ENCODE measurements at regions not wholly inside any gene's neighbourhood (a gene's known extent, or its start where the extent isn't known, plus 50 kb on each side); places are given as distances from the start of the nearest gene placed in this dataset.

DNA sequence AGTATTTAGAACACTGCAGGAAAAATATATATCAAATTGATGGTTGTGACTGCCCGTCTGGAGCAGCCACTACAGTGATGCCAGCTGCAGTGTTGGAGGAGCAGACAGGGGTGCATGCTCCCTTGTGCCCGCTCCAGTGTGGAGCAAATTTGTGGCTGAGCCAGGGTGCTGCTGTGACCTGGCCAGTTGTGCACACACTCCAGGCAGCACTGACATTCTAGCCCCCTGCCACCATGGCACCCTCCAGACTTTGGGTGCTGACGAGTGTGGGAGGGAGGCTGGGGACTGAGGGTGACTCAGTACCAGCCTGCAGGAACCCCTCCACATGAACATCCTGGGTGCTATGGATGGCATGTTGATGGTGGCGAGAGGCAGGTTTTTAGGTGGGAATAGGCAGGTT lies 160.0 kb upstream of the PCDH15 start:
- no peak for ATAC-seq (ENCODE audit: insufficient number of reproducible peaks, low FRiP score, low read depth)
- H3K4me1 ChIP-seq (ENCODE audit: control insufficient read depth in 1 of 2, low read depth in 2 of 2) = peaks cover 0 to 6% of the 10 kb centered on the region in 2 donors

DNA sequence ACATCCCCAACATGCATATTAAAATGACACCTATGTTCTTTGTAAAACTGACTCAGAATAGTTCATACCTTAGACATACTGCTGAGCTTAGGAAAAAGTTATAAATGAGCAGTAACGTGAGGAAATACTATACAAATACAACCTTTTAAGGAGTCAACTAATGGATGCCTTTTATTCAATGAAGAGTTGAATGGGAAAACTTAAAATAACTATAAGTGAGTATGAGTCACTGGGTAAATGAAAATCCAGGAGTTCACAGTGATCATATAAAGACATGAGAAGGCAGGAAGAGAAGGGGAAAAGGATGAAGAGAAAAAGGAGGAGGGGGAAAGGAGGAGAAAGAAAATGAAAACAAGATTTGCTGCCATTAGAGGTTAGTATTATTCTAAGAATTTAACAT lies 157.8 kb upstream of the PCDH15 start:
- Histone ChIP-seq H3K4me1 (ENCODE audit: control insufficient read depth in 1 of 2, low read depth in 2 of 2) (no peaks in the 10 kb centered on the region), H3K36me3 (no peaks in the 10 kb centered on the region), H3K27me3 (replicated peaks; ENCODE audit: insufficient read depth) (no peaks in the 10 kb centered on the region), H3K9me3 (no peaks in the 10 kb centered on the region), H3K27ac (no peak overlapping the region), H3K4me3 (no peak overlapping the region)
- TF ChIP-seq, protein P1, sequence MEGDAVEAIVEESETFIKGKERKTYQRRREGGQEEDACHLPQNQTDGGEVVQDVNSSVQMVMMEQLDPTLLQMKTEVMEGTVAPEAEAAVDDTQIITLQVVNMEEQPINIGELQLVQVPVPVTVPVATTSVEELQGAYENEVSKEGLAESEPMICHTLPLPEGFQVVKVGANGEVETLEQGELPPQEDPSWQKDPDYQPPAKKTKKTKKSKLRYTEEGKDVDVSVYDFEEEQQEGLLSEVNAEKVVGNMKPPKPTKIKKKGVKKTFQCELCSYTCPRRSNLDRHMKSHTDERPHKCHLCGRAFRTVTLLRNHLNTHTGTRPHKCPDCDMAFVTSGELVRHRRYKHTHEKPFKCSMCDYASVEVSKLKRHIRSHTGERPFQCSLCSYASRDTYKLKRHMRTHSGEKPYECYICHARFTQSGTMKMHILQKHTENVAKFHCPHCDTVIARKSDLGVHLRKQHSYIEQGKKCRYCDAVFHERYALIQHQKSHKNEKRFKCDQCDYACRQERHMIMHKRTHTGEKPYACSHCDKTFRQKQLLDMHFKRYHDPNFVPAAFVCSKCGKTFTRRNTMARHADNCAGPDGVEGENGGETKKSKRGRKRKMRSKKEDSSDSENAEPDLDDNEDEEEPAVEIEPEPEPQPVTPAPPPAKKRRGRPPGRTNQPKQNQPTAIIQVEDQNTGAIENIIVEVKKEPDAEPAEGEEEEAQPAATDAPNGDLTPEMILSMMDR (IDR thresholded peaks at IDR 0.05) = no peak
- DNase-seq (ENCODE audit: low spot score) (no peak), ATAC-seq (ENCODE audit: insufficient number of reproducible peaks, low FRiP score, low read depth) (no peak)

More for the DNA sequence above, 160.0 kb upstream of the PCDH15 start:
- Histone ChIP-seq H3K36me3 (no peaks in the 10 kb centered on the region), H3K27ac (no peak overlapping the region), H3K4me3 (no peak overlapping the region), H3K9me3 (no peaks in the 10 kb centered on the region), H3K27me3 (replicated peaks; ENCODE audit: insufficient read depth) (no peaks in the 10 kb centered on the region)
- TF ChIP-seq, protein P1 (IDR thresholded peaks at IDR 0.05) = no peak
- no peak for DNase-seq (ENCODE audit: low spot score)

DNA sequence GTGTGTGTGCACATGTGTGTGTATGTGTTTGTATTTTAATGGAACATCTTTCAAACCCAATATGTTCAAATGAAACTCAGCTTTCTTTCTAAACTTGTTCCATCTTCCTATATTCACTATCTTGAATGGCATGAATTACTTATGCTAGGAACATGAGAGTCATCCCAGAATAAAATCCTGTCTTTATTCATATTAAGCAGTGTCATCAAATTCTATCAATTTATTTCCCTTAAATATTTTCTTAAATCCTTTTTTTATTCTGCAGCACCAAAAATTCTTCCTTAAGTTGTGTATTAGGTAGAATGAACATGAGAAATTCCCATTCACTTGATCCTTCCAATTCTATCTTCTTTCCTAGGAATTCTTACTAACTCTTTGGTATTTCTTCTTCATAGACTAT lies 146.6 kb upstream of the PCDH15 start:
- H3K36me3 ChIP-seq = no peaks in the 10 kb centered on the region
- no peak for ATAC-seq (ENCODE audit: insufficient number of reproducible peaks, low FRiP score, low read depth)
- DNase-seq (ENCODE audit: low spot score) = no peak
- TF ChIP-seq, protein P1 (IDR thresholded peaks at IDR 0.05) = no peak
- H3K27ac ChIP-seq = no peak overlapping the region
- no peaks in the 10 kb centered on the region for H3K27me3 ChIP-seq (replicated peaks; ENCODE audit: insufficient read depth)
- H3K4me3 ChIP-seq = no peak overlapping the region
- no peaks in the 10 kb centered on the region for H3K4me1 ChIP-seq (ENCODE audit: control insufficient read depth in 1 of 2, low read depth in 2 of 2)
- H3K9me3 ChIP-seq = no peaks in the 10 kb centered on the region

DNA sequence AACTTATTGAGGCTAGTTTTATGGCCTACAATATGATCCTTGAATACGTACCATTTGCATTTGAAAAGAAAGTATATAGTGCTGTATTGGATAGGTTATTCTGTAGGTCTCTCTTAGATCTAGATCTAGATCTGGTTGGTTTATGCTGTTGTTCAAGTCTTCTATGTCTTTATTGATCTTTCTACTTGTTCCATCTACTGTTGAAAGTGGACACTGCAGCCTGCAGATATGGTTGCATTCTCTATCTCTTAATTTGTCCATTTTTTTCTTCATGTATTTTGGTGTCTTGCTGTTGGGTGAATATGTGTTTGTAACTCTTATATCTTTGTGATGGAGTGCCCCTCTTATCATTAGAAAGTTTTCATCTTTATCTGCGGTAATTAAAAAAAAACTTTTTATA lies 139.4 kb upstream of the PCDH15 start:
- no peak overlapping the region for H3K27ac ChIP-seq
- H3K36me3 ChIP-seq = no peaks in the 10 kb centered on the region
- no peaks in the 10 kb centered on the region for H3K9me3 ChIP-seq
- DNase-seq (ENCODE audit: low spot score) = no peak
- TF ChIP-seq, protein P1 (IDR thresholded peaks at IDR 0.05) = no peak
- H3K4me3 ChIP-seq = no peak overlapping the region
- H3K4me1 ChIP-seq (ENCODE audit: control insufficient read depth in 1 of 2, low read depth in 2 of 2) = no peaks in the 10 kb centered on the region
- H3K27me3 ChIP-seq (replicated peaks; ENCODE audit: insufficient read depth) = no peaks in the 10 kb centered on the region
- no peak for ATAC-seq (ENCODE audit: insufficient number of reproducible peaks, low FRiP score, low read depth)

DNA sequence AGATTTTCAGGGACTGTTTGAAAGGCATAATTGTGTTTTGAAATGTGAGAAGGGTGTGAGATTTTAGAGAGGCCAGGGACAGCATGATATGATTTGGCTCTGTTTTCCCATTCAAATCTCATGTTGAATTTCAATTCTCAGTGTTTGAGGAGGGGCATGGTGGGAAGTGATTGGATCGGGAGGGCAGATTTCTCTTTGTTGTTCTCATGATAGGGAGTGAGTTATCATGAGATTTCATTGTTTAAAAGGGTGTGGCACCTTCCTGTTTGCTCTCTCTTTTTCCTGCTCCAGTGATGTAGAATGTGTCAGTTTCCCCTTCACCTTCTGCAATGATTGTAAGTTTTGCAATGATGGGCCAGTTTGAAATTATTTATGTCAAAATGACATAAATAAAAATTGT lies 113.0 kb upstream of the PCDH15 start:
- Histone ChIP-seq H3K9me3 (no peaks in the 10 kb centered on the region), H3K36me3 (no peaks in the 10 kb centered on the region), H3K27ac (no peak overlapping the region), H3K27me3 (replicated peaks; ENCODE audit: insufficient read depth) (no peaks in the 10 kb centered on the region), H3K4me3 (no peak overlapping the region), H3K4me1 (ENCODE audit: control insufficient read depth in 1 of 2, low read depth in 2 of 2) (no peaks in the 10 kb centered on the region)
- ATAC-seq (ENCODE audit: insufficient number of reproducible peaks, low FRiP score, low read depth) (no peak), DNase-seq (ENCODE audit: low spot score) (no peak)
- TF ChIP-seq, protein P1 (IDR thresholded peaks at IDR 0.05) = no peak
